Sigmoid colon (tissue), 4 donors: ENCODE measurements at regions not wholly inside any gene's neighbourhood (a gene's known extent, or its start where the extent isn't known, plus 50 kb on each side); places are given as distances from the start of the nearest gene placed in this dataset.

Experiments used
- CTCF ChIP-seq, 4 experiments: fragments of 450-650 bp in 3 of 4; fragments of 200-600 bp in 1 of 4; IDR thresholded peaks; one replicate each; pipeline ENCODE4 v1.5.1; 2016 to 2019; ENCODE audit warnings: antibody characterized with exemption in 4 of 4, mild to moderate bottlenecking in 3 of 4, moderate library complexity in 2 of 4
- EP300 ChIP-seq, 4 donors: sonication (generic); formaldehyde crosslinking; IDR thresholded peaks; one replicate each; pipeline ENCODE4 v1.6.1; 2017; ENCODE audit warnings: antibody characterized with exemption in 4 of 4
- POLR2A ChIP-seq, 2 donors: fragments of 450-650 bp; IDR thresholded peaks; one replicate each; pipeline ENCODE4 v1.6.1; 2016; ENCODE audit warnings: antibody characterized with exemption in 2 of 2, mild to moderate bottlenecking in 2 of 2, moderate library complexity in 2 of 2

GRCh38 chr9:90086101-90086511 is 481.3 kb downstream of the GADD45G start:
- TF ChIP-seq CTCF (IDR thresholded peaks at IDR 0.05) (no peak), POLR2A (IDR thresholded peaks at IDR 0.05) (no peak), EP300 (IDR thresholded peaks at IDR 0.05) (no peak)
